Lower leg skin (tissue), 4 donors: ENCODE measurements at regions not wholly inside any gene's neighbourhood (a gene's known extent, or its start where the extent isn't known, plus 50 kb on each side); places are given as distances from the start of the nearest gene placed in this dataset.

Experiments used
- DNase-seq, 2 donors: peaks; one replicate each; pipeline ENCODE4 v3.0.0-alpha.2; 2019; ENCODE audit warnings: low spot score in 2 of 2
- H3K4me3 ChIP-seq: fragments of 200-600 bp; sonication (generic); 2 replicates; pipeline ENCODE4 v1.5.1; 2017; ENCODE audit warnings: mild to moderate bottlenecking, low read depth; ENCODE audit not compliant: poor library complexity, severe bottlenecking
- CTCF ChIP-seq, 3 donors: fragments of 450-650 bp; IDR thresholded peaks; one replicate each; pipeline ENCODE4 v1.5.1; 2016; ENCODE audit warnings: antibody characterized with exemption in 3 of 3, mild to moderate bottlenecking in 3 of 3, moderate library complexity in 2 of 3
- POLR2A ChIP-seq, 2 donors: fragments of 450-650 bp; IDR thresholded peaks; one replicate each; pipeline ENCODE4 v1.6.1; 2016 to 2017; ENCODE audit warnings: antibody characterized with exemption in 2 of 2, mild to moderate bottlenecking in 1 of 2, moderate library complexity in 1 of 2
- WGBS, 2 donors: methylation state at CpG; one replicate each; pipeline ENCODE4 v1.1.5; 2018; 5-methylcytosine and 5-hydroxymethylcytosine counted together
- intact Hi-C: fragments of 100-400 bp; cut with DNase I; formaldehyde crosslinking; loops from one replicate; pipeline ENCODE4 v1.15.0; 2023; ENCODE audit warnings: low total_unique reads

- TF ChIP-seq CTCF (IDR thresholded peaks at IDR 0.05) (no peak), POLR2A (IDR thresholded peaks at IDR 0.05) (no peak)
Measured at GRCh38 chr2:136210455-136210805, 92.5 kb upstream of the CXCR4 start.

GRCh38 chr2:136209561-136210454, 91.9 kb upstream of the CXCR4 start:
- no peak overlapping the region for H3K4me3 ChIP-seq
- intact Hi-C loops, result no loop called here
- TF ChIP-seq POLR2A (IDR thresholded peaks at IDR 0.05) (no peak), CTCF (IDR thresholded peaks at IDR 0.05) (no peak)
- WGBS, 2 donors, result 79 to 80% methylated on average over 3 of the region's 3 CpGs
- no peak for DNase-seq

More at GRCh38 chr2:136210455-136210805, 92.5 kb upstream of the CXCR4 start:
- no peak overlapping the region for H3K4me3 ChIP-seq
- DNase-seq, result no peak
- WGBS, 2 donors, result 85 to 86% methylated on average over 2 of the region's 2 CpGs
- intact Hi-C loops, result no loop called here

GRCh38 chr2:136208682-136209420, 90.9 kb upstream of the CXCR4 start:
- WGBS, 2 donors, result 75 to 85% methylated on average over 8 of the region's 8 CpGs
- TF ChIP-seq POLR2A (IDR thresholded peaks at IDR 0.05) (no peak), CTCF (IDR thresholded peaks at IDR 0.05) (no peak)
- no peak overlapping the region for H3K4me3 ChIP-seq
- DNase-seq, result no peak
- intact Hi-C loops, result no loop called here

GRCh38 chr2:136207665-136208064, 89.7 kb upstream of the CXCR4 start:
- TF ChIP-seq POLR2A (IDR thresholded peaks at IDR 0.05) (no peak), CTCF (IDR thresholded peaks at IDR 0.05) (no peak)
- 75 to 86% methylated on average over 2 of the region's 2 CpGs for WGBS, 2 donors
- no peak overlapping the region for H3K4me3 ChIP-seq
- no peak for DNase-seq
- intact Hi-C loops, result no loop called here

- DNase-seq, result peak in 1 of 2 donors; percentile 19
- WGBS, 2 donors, result 67 to 73% methylated on average over 4 of the region's 4 CpGs
- intact Hi-C loops, result no loop called here
- TF ChIP-seq POLR2A (IDR thresholded peaks at IDR 0.05), result no peak
- no peak for TF ChIP-seq CTCF (IDR thresholded peaks at IDR 0.05)
- no peak overlapping the region for H3K4me3 ChIP-seq
Measured at GRCh38 chr2:136207030-136207623, 89.2 kb upstream of the CXCR4 start.
